ENCODE measurements at regions not wholly inside any gene's neighbourhood (a gene's known extent, or its start where the extent isn't known, plus 50 kb on each side); places are given as distances from the start of the nearest gene placed in this dataset.

- no peak overlapping the region for H3K4me3 ChIP-seq
- no peaks in the 10 kb centered on the region for H4K20me1 ChIP-seq
- H3K27me3 ChIP-seq = no peaks in the 10 kb centered on the region
- no peaks in the 10 kb centered on the region for H3K9me3 ChIP-seq
- no peak for TF ChIP-seq Cebpa-rat (IDR thresholded peaks at IDR 0.05)
- H3K4me2 ChIP-seq = no peak overlapping the region
- H3K27ac ChIP-seq = no peak overlapping the region
- H3K4me1 ChIP-seq = no peaks in the 10 kb centered on the region
- H3K36me3 ChIP-seq = no peaks in the 10 kb centered on the region
- no peak overlapping the region for H3K9ac ChIP-seq
These were observed 583.7 kb downstream of the KCNJ2 start for GRCh38 chr17:70752966-70753467.

GRCh38 chr17:70763018-70763417 is 593.7 kb downstream of the KCNJ2 start:
- Histone ChIP-seq H3K4me1 (no peaks in the 10 kb centered on the region), H3K9ac (no peak overlapping the region), H3K4me2 (no peak overlapping the region), H3K9me3 (no peaks in the 10 kb centered on the region), H4K20me1 (no peaks in the 10 kb centered on the region), H3K4me3 (no peak overlapping the region), H3K27me3 (no peaks in the 10 kb centered on the region), H3K27ac (no peak overlapping the region), H3K36me3 (no peaks in the 10 kb centered on the region)
- no peak for TF ChIP-seq Cebpa-rat (IDR thresholded peaks at IDR 0.05)

- H4K20me1 ChIP-seq = no peaks in the 10 kb centered on the region
- TF ChIP-seq Cebpa-rat (IDR thresholded peaks at IDR 0.05) = no peak
- no peaks in the 10 kb centered on the region for H3K27me3 ChIP-seq
- H3K4me3 ChIP-seq = no peak overlapping the region
- H3K36me3 ChIP-seq = no peaks in the 10 kb centered on the region
- no peak overlapping the region for H3K9ac ChIP-seq
- H3K9me3 ChIP-seq = no peaks in the 10 kb centered on the region
- no peak overlapping the region for H3K4me2 ChIP-seq
- no peak overlapping the region for H3K27ac ChIP-seq
- H3K4me1 ChIP-seq = no peaks in the 10 kb centered on the region
These were observed 597.9 kb downstream of the KCNJ2 start for GRCh38 chr17:70767102-70767701.

GRCh38 chr17:70769956-70770355 is 600.6 kb downstream of the KCNJ2 start:
- Histone ChIP-seq H3K36me3 (no peaks in the 10 kb centered on the region), H3K4me3 (no peak overlapping the region), H3K27me3 (no peaks in the 10 kb centered on the region), H4K20me1 (no peaks in the 10 kb centered on the region), H3K4me2 (no peak overlapping the region), H3K27ac (no peak overlapping the region), H3K9ac (no peak overlapping the region), H3K4me1 (peaks cover 4% of the 10 kb centered on the region; the same call in 1 of the 2 replicates), H3K9me3 (no peaks in the 10 kb centered on the region)
- TF ChIP-seq Cebpa-rat (IDR thresholded peaks at IDR 0.05) = no peak

- H3K9me3 ChIP-seq = no peaks in the 10 kb centered on the region
These were observed 602.6 kb downstream of the KCNJ2 start for GRCh38 chr17:70771804-70772386.

GRCh38 chr17:70772761-70773160 is 603.4 kb downstream of the KCNJ2 start:
- H3K4me2 ChIP-seq = no peak overlapping the region
- no peaks in the 10 kb centered on the region for H4K20me1 ChIP-seq
- no peak overlapping the region for H3K27ac ChIP-seq
- H3K9ac ChIP-seq = no peak overlapping the region
- H3K9me3 ChIP-seq = no peaks in the 10 kb centered on the region
- H3K27me3 ChIP-seq = no peaks in the 10 kb centered on the region
- TF ChIP-seq Cebpa-rat (IDR thresholded peaks at IDR 0.05) = no peak
- H3K4me1 ChIP-seq = peaks cover 8% of the 10 kb centered on the region; the same call in 1 of the 2 replicates
- no peaks in the 10 kb centered on the region for H3K36me3 ChIP-seq
- no peak overlapping the region for H3K4me3 ChIP-seq

More at GRCh38 chr17:70771804-70772386, 602.6 kb downstream of the KCNJ2 start:
- Histone ChIP-seq H3K36me3 (no peaks in the 10 kb centered on the region), H4K20me1 (no peaks in the 10 kb centered on the region), H3K4me2 (no peak overlapping the region), H3K4me3 (no peak overlapping the region), H3K27ac (no peak overlapping the region), H3K9ac (no peak overlapping the region), H3K27me3 (no peaks in the 10 kb centered on the region), H3K4me1 (peaks cover 8% of the 10 kb centered on the region; the same call in 1 of the 2 replicates)
- no peak for TF ChIP-seq Cebpa-rat (IDR thresholded peaks at IDR 0.05)

GRCh38 chr17:70773258-70773657 is 603.9 kb downstream of the KCNJ2 start:
- H3K4me2 ChIP-seq = no peak overlapping the region
- H3K4me3 ChIP-seq = no peak overlapping the region
- H4K20me1 ChIP-seq = no peaks in the 10 kb centered on the region
- TF ChIP-seq Cebpa-rat (IDR thresholded peaks at IDR 0.05) = no peak
- H3K9ac ChIP-seq = no peak overlapping the region
- H3K4me1 ChIP-seq = peaks cover 8% of the 10 kb centered on the region; the same call in 1 of the 2 replicates
- no peaks in the 10 kb centered on the region for H3K9me3 ChIP-seq
- H3K27me3 ChIP-seq = no peaks in the 10 kb centered on the region
- H3K36me3 ChIP-seq = no peaks in the 10 kb centered on the region
- no peak overlapping the region for H3K27ac ChIP-seq

- Histone ChIP-seq H4K20me1 (no peaks in the 10 kb centered on the region), H3K4me1 (peaks cover 8% of the 10 kb centered on the region; the same call in 1 of the 2 replicates), H3K4me2 (no peak overlapping the region)
These were observed 605.2 kb downstream of the KCNJ2 start for GRCh38 chr17:70774339-70775117.

GRCh38 chr17:70775679-70776078 is 606.3 kb downstream of the KCNJ2 start:
- 0 out of 2 replicates have a peak overlapping the region, but pooled peaks have one; percentile 0 for H3K4me2 ChIP-seq
- no peaks in the 10 kb centered on the region for H3K9me3 ChIP-seq
- TF ChIP-seq Cebpa-rat (IDR thresholded peaks at IDR 0.05) = no peak
- no peak overlapping the region for H3K4me3 ChIP-seq
- no peak overlapping the region for H3K9ac ChIP-seq
- peaks cover 8% of the 10 kb centered on the region; the same call in 1 of the 2 replicates for H3K4me1 ChIP-seq
- H3K36me3 ChIP-seq = no peaks in the 10 kb centered on the region
- no peaks in the 10 kb centered on the region for H3K27me3 ChIP-seq
- H3K27ac ChIP-seq = no peak overlapping the region
- H4K20me1 ChIP-seq = no peaks in the 10 kb centered on the region

More at GRCh38 chr17:70774339-70775117, 605.2 kb downstream of the KCNJ2 start:
- Histone ChIP-seq H3K9me3 (no peaks in the 10 kb centered on the region), H3K27me3 (no peaks in the 10 kb centered on the region), H3K27ac (no peak overlapping the region), H3K9ac (no peak overlapping the region), H3K4me3 (no peak overlapping the region), H3K36me3 (no peaks in the 10 kb centered on the region)
- TF ChIP-seq Cebpa-rat (IDR thresholded peaks at IDR 0.05) = no peak

GRCh38 chr17:70776441-70776840 is 607.1 kb downstream of the KCNJ2 start:
- Histone ChIP-seq H3K4me2 (no peak overlapping the region), H3K27me3 (no peaks in the 10 kb centered on the region), H3K36me3 (no peaks in the 10 kb centered on the region), H3K27ac (no peak overlapping the region), H3K4me1 (peaks cover 8% of the 10 kb centered on the region; the same call in 1 of the 2 replicates), H3K9ac (no peak overlapping the region), H3K9me3 (no peaks in the 10 kb centered on the region), H3K4me3 (no peak overlapping the region), H4K20me1 (no peaks in the 10 kb centered on the region)
- no peak for TF ChIP-seq Cebpa-rat (IDR thresholded peaks at IDR 0.05)
